ENCODE measurements at regions not wholly inside any gene's neighbourhood (a gene's known extent, or its start where the extent isn't known, plus 50 kb on each side); places are given as distances from the start of the nearest gene placed in this dataset.

GRCh38 chr12:92046557-92047392, 98.9 kb downstream of the BTG1 start:
- TF ChIP-seq CTCF (IDR thresholded peaks at IDR 0.05; ENCODE audit: borderline replicate concordance, extremely low read depth, low read length, poor library complexity, severe bottlenecking) (no peak), EZH2 (IDR thresholded peaks at IDR 0.05; ENCODE audit: borderline replicate concordance, low read depth, low read length, severe bottlenecking) (no peak)
